ENCODE measurements at regions not wholly inside any gene's neighbourhood (a gene's known extent, or its start where the extent isn't known, plus 50 kb on each side); places are given as distances from the start of the nearest gene placed in this dataset.
A peak's percentile ranks its signal among the peaks of the same experiment; 100 is the strongest.

GRCh38 chr5:35438786-35439185 lies 178.9 kb upstream of the SPEF2 start:
- no peak for FAIRE-seq
- no peak for DNase-seq (ENCODE audit: extremely low spot score, insufficient read length, low read depth)

- FAIRE-seq = no peak
- no peak for DNase-seq (ENCODE audit: extremely low spot score, insufficient read length, low read depth)
Measured at GRCh38 chr5:35438288-35438687, 179.4 kb upstream of the SPEF2 start.

- FAIRE-seq = peak; percentile 73
- DNase-seq (ENCODE audit: extremely low spot score, insufficient read length, low read depth) = no peak
Measured at GRCh38 chr5:35436400-35437057, 181.1 kb upstream of the SPEF2 start.

- FAIRE-seq (no peak), DNase-seq (ENCODE audit: extremely low spot score, insufficient read length, low read depth) (no peak)
Measured at GRCh38 chr5:35430381-35431162, 187.1 kb upstream of the SPEF2 start.

- FAIRE-seq = no peak
- no peak for DNase-seq (ENCODE audit: extremely low spot score, insufficient read length, low read depth)
Measured at GRCh38 chr5:35420200-35420599, 189.9 kb upstream of the PRLR start.

- FAIRE-seq (no peak), DNase-seq (ENCODE audit: extremely low spot score, insufficient read length, low read depth) (no peak)
Measured at GRCh38 chr5:35417040-35417439, 186.8 kb upstream of the PRLR start.

GRCh38 chr5:35416217-35416988 lies 186.1 kb upstream of the PRLR start:
- DNase-seq (ENCODE audit: extremely low spot score, insufficient read length, low read depth) = no peak
- no peak for FAIRE-seq

GRCh38 chr5:35415309-35415708 lies 185.0 kb upstream of the PRLR start:
- DNase-seq (ENCODE audit: extremely low spot score, insufficient read length, low read depth) = no peak
- FAIRE-seq = no peak

- FAIRE-seq = no peak
- DNase-seq (ENCODE audit: extremely low spot score, insufficient read length, low read depth) = no peak
Measured at GRCh38 chr5:35409361-35409760, 179.1 kb upstream of the PRLR start.

GRCh38 chr5:35408146-35408545 lies 177.9 kb upstream of the PRLR start:
- no peak for DNase-seq (ENCODE audit: extremely low spot score, insufficient read length, low read depth)
- no peak for FAIRE-seq

GRCh38 chr5:35407697-35408096 lies 177.4 kb upstream of the PRLR start:
- DNase-seq (ENCODE audit: extremely low spot score, insufficient read length, low read depth) = no peak
- no peak for FAIRE-seq

- FAIRE-seq (no peak), DNase-seq (ENCODE audit: extremely low spot score, insufficient read length, low read depth) (no peak)
Measured at GRCh38 chr5:35405938-35406337, 175.7 kb upstream of the PRLR start.

GRCh38 chr5:35404701-35405100 lies 174.4 kb upstream of the PRLR start:
- DNase-seq (ENCODE audit: extremely low spot score, insufficient read length, low read depth) (no peak), FAIRE-seq (no peak)

GRCh38 chr5:35393901-35394300 lies 163.6 kb upstream of the PRLR start:
- DNase-seq (ENCODE audit: extremely low spot score, insufficient read length, low read depth) (no peak), FAIRE-seq (peak; percentile 76)

- DNase-seq (ENCODE audit: extremely low spot score, insufficient read length, low read depth) (no peak), FAIRE-seq (no peak)
Measured at GRCh38 chr5:35384658-35385057, 154.4 kb upstream of the PRLR start.

- FAIRE-seq (no peak), DNase-seq (ENCODE audit: extremely low spot score, insufficient read length, low read depth) (no peak)
Measured at GRCh38 chr5:35383041-35383440, 152.8 kb upstream of the PRLR start.

GRCh38 chr5:35377653-35378052 lies 147.4 kb upstream of the PRLR start:
- no peak for DNase-seq (ENCODE audit: extremely low spot score, insufficient read length, low read depth)
- FAIRE-seq = no peak

- no peak for FAIRE-seq
Measured at GRCh38 chr5:35374584-35374983, 144.3 kb upstream of the PRLR start.

GRCh38 chr5:35373249-35373648 lies 143.0 kb upstream of the PRLR start:
- FAIRE-seq (no peak), DNase-seq (ENCODE audit: extremely low spot score, insufficient read length, low read depth) (no peak)

More at GRCh38 chr5:35374584-35374983, 144.3 kb upstream of the PRLR start:
- no peak for DNase-seq (ENCODE audit: extremely low spot score, insufficient read length, low read depth)

- no peak for FAIRE-seq
- no peak for DNase-seq (ENCODE audit: extremely low spot score, insufficient read length, low read depth)
Measured at GRCh38 chr5:35372482-35372881, 142.2 kb upstream of the PRLR start.

GRCh38 chr5:35371951-35372426 lies 141.7 kb upstream of the PRLR start:
- DNase-seq (ENCODE audit: extremely low spot score, insufficient read length, low read depth) (no peak), FAIRE-seq (no peak)
